K562 (cell line): ENCODE measurements at regions not wholly inside any gene's neighbourhood (a gene's known extent, or its start where the extent isn't known, plus 50 kb on each side); places are given as distances from the start of the nearest gene placed in this dataset.

Experiments
- ATAC-seq: fragments of 200-7000 bp; cut with Tn5 transposase; 3 replicates; pipeline ENCODE4 v1.9.1; 2020; ENCODE audit warnings: moderate library complexity
- BruUV-seq: library from RNA; stranded (reverse); fragments of 400-500 nt; replicated peaks from 2 replicates; lab custom pipeline; 2021; lab: Mats Ljungman, UMichigan
- CTCF ChIA-PET: fragments of 300-600 bp; formaldehyde crosslinking; extraction: SDS; loops from one replicate; lab custom pipeline; 2021; ENCODE audit warnings: low intra/inter-chr PET ratio; lab: Yijun Ruan, JAX
- POLR2A ChIA-PET: fragments of 300-600, 350-650 bp; sonication (Branson Sonifier 250); formaldehyde crosslinking; extraction: SDS; loops from one replicate; lab custom pipeline; 2021; ENCODE audit warnings: antibody characterized with exemption, inconsistent platforms; lab: Yijun Ruan, JAX
- DNase-seq, 4 experiments: peaks; one replicate each; pipeline versions ENCODE4 v3.0.0 to v3.0.0-alpha.2; 2011 to 2018; ENCODE audit warnings: low spot score in 3 of 4, mixed read lengths in 3 of 4; ENCODE audit errors: extremely low read depth in 1 of 4
- FAIRE-seq: peaks from 2 replicates; lab custom pipeline; 2011; peaks lifted over from hg19 to GRCh38; lab: Jason Lieb, UNC
- H2AFZ ChIP-seq: 2 replicates; pipeline ENCODE4 v1.6.0; 2011; ENCODE audit warnings: low read depth, low read length, control low read depth, inconsistent platforms
- H3K27ac ChIP-seq: fragments of 200-600 bp; 3 replicates; pipeline ENCODE4 v1.8.0; 2011; ENCODE audit warnings: low read depth, mild to moderate bottlenecking, control low read depth, inconsistent platforms, low read length, moderate library complexity, mixed read lengths; ENCODE audit errors: extremely low read depth
- H3K27me3 ChIP-seq, 2 experiments: fragments of 300-600 bp in 1 of 2; 2 replicates in 1 of 2; 3 replicates in 1 of 2; pipeline versions ENCODE4 v1.6.0 to v1.8.0; 2011; ENCODE audit warnings: inconsistent platforms in 2 of 2, low read length in 2 of 2, mild to moderate bottlenecking in 1 of 2, mixed read lengths in 1 of 2, moderate library complexity in 1 of 2; ENCODE audit not compliant: control insufficient read depth in 2 of 2, insufficient read depth in 2 of 2
- H3K36me3 ChIP-seq: fragments of 300-600 bp; 3 replicates; pipeline ENCODE4 v1.8.0; 2011; ENCODE audit warnings: mild to moderate bottlenecking, low read length, inconsistent platforms; ENCODE audit not compliant: control insufficient read depth, insufficient read depth
- H3K4me1 ChIP-seq, 2 experiments: fragments of 200-600 bp in 1 of 2; replicated peaks in 1 of 2; 2 replicates in 1 of 2; 3 replicates in 1 of 2; pipeline versions ENCODE4 v1.5.1 to v1.8.0; 2011; ENCODE audit warnings: inconsistent platforms in 2 of 2, low read length in 2 of 2, mild to moderate bottlenecking in 1 of 2, mixed read lengths in 1 of 2, moderate library complexity in 1 of 2; ENCODE audit not compliant: control insufficient read depth in 2 of 2, insufficient read depth in 2 of 2
- H3K4me2 ChIP-seq: 2 replicates; pipeline ENCODE4 v1.6.1; 2011; ENCODE audit warnings: low read length, control low read depth, inconsistent platforms, mixed read lengths; ENCODE audit not compliant: insufficient read depth
- H3K4me3 ChIP-seq: fragments of 200-600 bp; sonication (generic), shearing (Covaris generic); 2 replicates; pipeline ENCODE4 v1.5.1; 2016; ENCODE audit warnings: control low read depth, inconsistent platforms
- H3K79me2 ChIP-seq: fragments of 200-600 bp; 3 replicates; pipeline ENCODE4 v1.8.0; 2011; ENCODE audit warnings: low read length, inconsistent platforms; ENCODE audit not compliant: control insufficient read depth, insufficient read depth
- H3K9ac ChIP-seq, 2 experiments: 2 replicates each; pipeline versions ENCODE4 v1.6.0 to v1.6.1; 2011; ENCODE audit warnings: low read depth in 2 of 2, low read length in 2 of 2, control low read depth in 1 of 2, inconsistent platforms in 1 of 2, mild to moderate bottlenecking in 1 of 2, mixed read lengths in 1 of 2; ENCODE audit not compliant: insufficient read depth in 1 of 2
- H3K9me1 ChIP-seq: one replicate; pipeline ENCODE4 v1.6.0; 2011; ENCODE audit warnings: inconsistent platforms, mild to moderate bottlenecking, low read length, moderate library complexity; ENCODE audit not compliant: control insufficient read depth, insufficient read depth
- H3K9me3 ChIP-seq: replicated peaks from 2 replicates; pipeline ENCODE4 v1.5.1; 2011; ENCODE audit warnings: low read depth, low read length, inconsistent platforms; ENCODE audit not compliant: control insufficient read depth, insufficient read depth
- H4K20me1 ChIP-seq: replicated peaks from 2 replicates; pipeline ENCODE4 v1.6.1; 2011; ENCODE audit warnings: low read length, inconsistent platforms, mixed read lengths; ENCODE audit not compliant: control insufficient read depth, insufficient read depth
- HLTF ChIP-seq: fragments of 450-650 bp; IDR thresholded peaks from 2 replicates; pipeline ENCODE4 v1.6.1; 2016
- KLF10 ChIP-seq: fragments of 250-450 bp; sonication (Bioruptor Pico); IDR thresholded peaks from 2 replicates; pipeline ENCODE4 v1.6.1; 2021; ENCODE audit warnings: matching md5 sums
- PHB2 ChIP-seq: fragments of 450-650 bp; IDR thresholded peaks from 2 replicates; pipeline ENCODE4 v1.6.1; 2017; ENCODE audit warnings: low read depth
- PYGO2 ChIP-seq: fragments of 450-650 bp; IDR thresholded peaks from 2 replicates; pipeline ENCODE4 v1.6.1; 2016; ENCODE audit warnings: mild to moderate bottlenecking, missing genetic modification characterization, moderate library complexity, missing compliant biosample characterization
- WGBS: fragments of 100-300 bp; shearing (Covaris generic); methylation state at CpG from one replicate; pipeline ENCODE4 v1.1.6; 2016; ENCODE audit warnings: low coverage, mixed read lengths; ENCODE audit not compliant: insufficient coverage; ENCODE audit errors: missing lambda C conversion rate; 5-methylcytosine and 5-hydroxymethylcytosine counted together
- in situ Hi-C: fragments of 300-500 bp; cut with MboI; formaldehyde crosslinking; loops from 4 replicates; pipeline ENCODE4 v1.15.0; 2018; ENCODE audit warnings: inconsistent platforms, mixed read lengths
- intact Hi-C: fragments of 100-400 bp; cut with micrococcal nuclease; formaldehyde crosslinking; loops from 2 replicates; pipeline ENCODE4 v1.14.2; 2022
- TF ChIP-seq, protein P1 (sequence below): sonication (generic); formaldehyde crosslinking; IDR thresholded peaks from 2 replicates; pipeline ENCODE4 v1.8.1; 2022; ENCODE audit warnings: missing genetic modification reagents
- TF ChIP-seq, protein P2 (sequence below): fragments of 450-650 bp; IDR thresholded peaks from 2 replicates; pipeline ENCODE4 v1.6.1; 2016

DNA sequence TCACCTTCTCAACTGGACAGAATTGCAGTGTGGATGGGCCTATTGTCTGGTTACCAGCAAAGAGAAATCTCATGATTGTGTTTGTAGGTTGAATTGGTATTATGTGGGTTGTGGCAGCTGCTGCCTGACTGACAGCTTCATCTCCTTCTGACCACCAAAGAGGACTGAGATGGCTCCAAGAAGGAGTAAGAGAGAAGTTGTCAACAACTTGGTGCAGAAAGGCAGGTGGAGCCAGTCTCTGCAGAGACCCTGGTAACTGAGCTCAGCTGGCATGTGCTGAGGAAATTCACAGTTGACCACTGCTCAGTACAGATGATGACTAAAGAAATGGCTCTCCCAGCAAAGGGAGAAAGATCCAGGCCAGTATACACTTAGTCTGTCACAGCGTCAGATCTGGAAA, 240.0 kb upstream of the AMIGO2 start:
- H3K27ac ChIP-seq, result no peak overlapping the region
- H3K4me3 ChIP-seq, result no peak overlapping the region
- no peaks in the 10 kb centered on the region; the same call in 1 of the 2 replicates for H3K9me3 ChIP-seq
- WGBS, result 82% methylated on average over 1 of the region's 1 CpG
- POLR2A ChIA-PET, result no interaction called here
- H4K20me1 ChIP-seq, result no peaks in the 10 kb centered on the region
- no peak overlapping the region for H3K9ac ChIP-seq
- DNase-seq, result no peak
- TF ChIP-seq, protein P1, sequence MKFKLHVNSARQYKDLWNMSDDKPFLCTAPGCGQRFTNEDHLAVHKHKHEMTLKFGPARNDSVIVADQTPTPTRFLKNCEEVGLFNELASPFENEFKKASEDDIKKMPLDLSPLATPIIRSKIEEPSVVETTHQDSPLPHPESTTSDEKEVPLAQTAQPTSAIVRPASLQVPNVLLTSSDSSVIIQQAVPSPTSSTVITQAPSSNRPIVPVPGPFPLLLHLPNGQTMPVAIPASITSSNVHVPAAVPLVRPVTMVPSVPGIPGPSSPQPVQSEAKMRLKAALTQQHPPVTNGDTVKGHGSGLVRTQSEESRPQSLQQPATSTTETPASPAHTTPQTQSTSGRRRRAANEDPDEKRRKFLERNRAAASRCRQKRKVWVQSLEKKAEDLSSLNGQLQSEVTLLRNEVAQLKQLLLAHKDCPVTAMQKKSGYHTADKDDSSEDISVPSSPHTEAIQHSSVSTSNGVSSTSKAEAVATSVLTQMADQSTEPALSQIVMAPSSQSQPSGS (CRISPR knock-in tag), result no peak
- TF ChIP-seq PHB2 (no peak), KLF10 (CRISPR knock-in tag) (no peak), HLTF (no peak), PYGO2 (no peak)
- TF ChIP-seq, protein P2, sequence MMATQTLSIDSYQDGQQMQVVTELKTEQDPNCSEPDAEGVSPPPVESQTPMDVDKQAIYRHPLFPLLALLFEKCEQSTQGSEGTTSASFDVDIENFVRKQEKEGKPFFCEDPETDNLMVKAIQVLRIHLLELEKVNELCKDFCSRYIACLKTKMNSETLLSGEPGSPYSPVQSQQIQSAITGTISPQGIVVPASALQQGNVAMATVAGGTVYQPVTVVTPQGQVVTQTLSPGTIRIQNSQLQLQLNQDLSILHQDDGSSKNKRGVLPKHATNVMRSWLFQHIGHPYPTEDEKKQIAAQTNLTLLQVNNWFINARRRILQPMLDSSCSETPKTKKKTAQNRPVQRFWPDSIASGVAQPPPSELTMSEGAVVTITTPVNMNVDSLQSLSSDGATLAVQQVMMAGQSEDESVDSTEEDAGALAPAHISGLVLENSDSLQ, result peak; percentile 21; the same call in 1 of the 2 replicates
- TF ChIP-seq, all 486 proteins: peak for 1
- Histone ChIP-seq H3K36me3 (no peaks in the 10 kb centered on the region), H3K4me2 (no peak overlapping the region), H3K9me1 (no peaks in the 10 kb centered on the region), H3K27me3 (no peaks in the 10 kb centered on the region), H3K79me2 (no peaks in the 10 kb centered on the region), H2AFZ (0 out of 2 replicates have a peak overlapping the region, but pooled peaks have one; percentile 15), H3K4me1 (peaks cover 0 to 7% of the 10 kb centered on the region in 2 experiments; a peak in 2 of 5 replicates)
- CTCF ChIA-PET, result no interaction called here
- intact Hi-C loops, result no loop called here
- FAIRE-seq, result no peak
- ATAC-seq, result no peak
- no TSS peak for BruUV-seq
- in situ Hi-C loops, result no loop called here
